GM19240 (cell line): ENCODE measurements at regions not wholly inside any gene's neighbourhood (a gene's known extent, or its start where the extent isn't known, plus 50 kb on each side); places are given as distances from the start of the nearest gene placed in this dataset.
A peak's percentile ranks its signal among the peaks of the same experiment; 100 is the strongest.
"Not testable (repeated sequence)": the region's sequence is repeated elsewhere in the genome, so short reads cannot be mapped to it uniquely, and the experiment has no call there.

Experiments used
- DNase-seq: peaks from one replicate; pipeline ENCODE4 v3.0.0; 2011; ENCODE audit warnings: low spot score; ENCODE audit not compliant: insufficient read length

DNA sequence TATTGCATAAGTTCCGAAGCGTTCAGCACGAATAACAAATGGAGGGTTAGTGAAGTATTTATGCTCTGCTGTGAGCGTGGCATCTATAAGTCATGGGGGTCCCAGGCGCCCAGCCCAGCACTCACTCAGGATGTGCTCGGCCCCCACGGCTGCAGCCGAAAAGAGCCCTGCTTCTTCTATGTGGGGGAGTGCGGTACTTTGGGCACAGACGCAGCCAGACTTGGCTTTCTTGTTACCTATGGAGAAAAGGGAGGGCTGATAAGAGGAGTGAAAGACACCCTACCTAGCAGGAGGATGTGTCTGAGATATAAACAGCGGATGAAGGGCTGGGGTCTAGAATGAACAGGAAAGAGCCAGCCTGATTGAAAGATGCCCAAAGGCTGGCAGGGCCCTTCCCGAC is 51.4 kb downstream of the MRPL36 start:
- DNase-seq, result no peak

DNA sequence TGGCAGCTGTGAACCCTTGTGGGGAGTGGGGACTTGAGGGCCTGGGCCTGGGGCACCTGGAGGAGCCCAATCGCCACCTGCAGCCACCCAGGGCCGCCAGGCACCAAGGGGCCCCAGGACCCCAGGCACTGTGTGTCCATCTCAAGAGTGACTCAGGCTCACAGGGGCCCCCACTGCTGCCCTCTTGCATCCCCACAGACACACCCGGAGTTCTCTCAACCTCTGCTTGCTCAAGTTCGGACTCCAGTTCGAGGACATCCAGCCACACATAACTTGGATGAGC is 51.9 kb downstream of the MRPL36 start:
- no peak for DNase-seq

DNA sequence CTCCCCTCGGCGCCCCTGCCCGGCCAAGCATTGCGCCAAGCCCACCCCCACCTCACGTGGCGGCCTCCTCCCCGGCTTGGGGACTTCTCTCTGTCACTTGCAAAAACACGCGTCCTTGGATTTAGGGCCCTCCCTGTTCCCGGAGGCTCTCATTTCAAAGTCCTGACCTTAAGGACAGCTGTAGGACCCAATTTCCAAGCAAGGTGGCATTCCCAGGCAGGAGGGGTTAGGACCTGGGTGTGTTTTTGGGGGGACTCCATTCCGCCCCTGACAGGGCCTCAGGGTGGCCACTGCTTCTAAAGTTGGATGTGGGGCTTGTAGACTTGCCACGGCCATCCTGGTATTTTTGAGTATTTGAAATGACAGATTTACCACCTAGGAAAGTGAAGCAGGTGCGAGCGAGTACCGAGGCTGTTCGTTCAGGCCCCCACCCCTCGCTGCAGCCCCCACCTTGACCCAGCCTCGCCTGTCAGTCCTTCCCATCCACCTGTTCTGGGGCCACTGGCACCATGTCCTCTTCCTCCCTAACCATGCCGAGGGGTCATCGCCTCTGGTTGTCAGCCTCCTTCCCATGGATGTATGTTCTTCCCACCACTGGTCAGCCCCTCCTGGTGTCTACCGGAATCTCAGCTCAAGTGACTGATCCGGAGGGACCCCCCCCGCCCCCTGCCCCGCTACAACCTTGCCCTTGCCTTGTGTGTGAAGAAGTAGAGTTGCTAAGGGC is 52.4 kb downstream of the MRPL36 start:
- no peak for DNase-seq

DNA sequence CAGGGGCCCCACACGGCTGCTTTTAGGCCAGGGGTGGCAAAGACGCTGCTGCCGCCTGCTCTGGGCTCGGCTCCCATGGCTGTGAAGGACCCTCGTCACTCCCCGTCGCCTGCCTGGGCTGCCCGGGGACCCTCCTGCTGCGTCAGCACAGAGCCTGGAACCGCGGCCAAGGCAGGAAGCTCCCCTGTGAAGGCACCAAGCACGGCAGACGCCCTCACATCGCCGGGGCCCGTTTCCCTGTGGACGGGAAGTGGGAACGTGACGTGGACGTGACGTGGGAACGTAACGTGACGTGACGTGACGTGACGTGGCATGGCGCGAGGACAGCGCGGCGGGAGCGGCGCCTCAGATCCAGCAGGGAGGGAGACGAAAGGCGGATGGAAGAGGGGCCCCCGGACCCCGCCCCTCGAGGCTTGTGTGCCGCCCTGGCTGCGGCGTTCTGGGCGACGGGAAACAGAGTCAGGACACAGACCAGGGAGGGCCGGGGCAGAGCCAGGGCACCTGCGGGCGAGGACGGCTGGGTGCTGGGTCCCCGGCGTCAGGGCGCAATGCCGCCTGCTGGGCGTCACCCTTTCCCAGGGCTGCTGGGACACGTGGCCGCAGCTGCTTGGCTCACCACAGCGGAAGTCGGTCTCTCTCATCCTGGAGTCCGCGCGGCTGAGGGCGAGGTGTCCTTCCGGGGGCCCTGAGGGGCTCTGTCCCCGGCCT is 53.1 kb downstream of the MRPL36 start:
- DNase-seq, result no peak

DNA sequence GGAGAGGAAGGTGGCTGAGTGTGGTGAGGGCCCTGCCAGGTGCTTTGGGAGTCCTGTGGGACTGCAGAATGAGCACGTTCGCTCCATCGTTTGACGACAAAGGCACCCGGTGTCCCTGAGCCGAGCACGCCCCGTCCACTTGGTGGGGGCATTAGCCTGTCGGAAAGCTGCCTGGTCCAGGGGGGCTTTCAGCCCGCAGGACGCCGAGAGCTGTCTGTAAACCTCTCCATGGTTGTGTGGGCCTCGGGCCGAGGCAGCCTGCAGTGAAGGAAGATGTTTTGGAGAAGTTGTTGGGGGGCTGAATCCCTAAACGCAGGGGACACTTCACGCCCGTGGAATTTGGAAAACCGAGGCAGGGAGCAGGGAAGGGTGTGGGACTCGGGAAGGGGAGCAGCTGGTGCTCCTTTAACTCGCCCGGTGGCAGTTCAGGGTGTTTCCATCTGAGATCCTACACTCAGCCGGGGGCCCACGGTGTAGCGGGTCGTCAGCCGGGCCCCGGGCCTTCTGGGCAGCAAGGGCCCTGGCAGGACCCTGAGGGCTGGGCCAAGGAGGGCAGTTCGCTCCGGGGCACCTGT is 53.8 kb downstream of the MRPL36 start:
- DNase-seq, result no peak

DNA sequence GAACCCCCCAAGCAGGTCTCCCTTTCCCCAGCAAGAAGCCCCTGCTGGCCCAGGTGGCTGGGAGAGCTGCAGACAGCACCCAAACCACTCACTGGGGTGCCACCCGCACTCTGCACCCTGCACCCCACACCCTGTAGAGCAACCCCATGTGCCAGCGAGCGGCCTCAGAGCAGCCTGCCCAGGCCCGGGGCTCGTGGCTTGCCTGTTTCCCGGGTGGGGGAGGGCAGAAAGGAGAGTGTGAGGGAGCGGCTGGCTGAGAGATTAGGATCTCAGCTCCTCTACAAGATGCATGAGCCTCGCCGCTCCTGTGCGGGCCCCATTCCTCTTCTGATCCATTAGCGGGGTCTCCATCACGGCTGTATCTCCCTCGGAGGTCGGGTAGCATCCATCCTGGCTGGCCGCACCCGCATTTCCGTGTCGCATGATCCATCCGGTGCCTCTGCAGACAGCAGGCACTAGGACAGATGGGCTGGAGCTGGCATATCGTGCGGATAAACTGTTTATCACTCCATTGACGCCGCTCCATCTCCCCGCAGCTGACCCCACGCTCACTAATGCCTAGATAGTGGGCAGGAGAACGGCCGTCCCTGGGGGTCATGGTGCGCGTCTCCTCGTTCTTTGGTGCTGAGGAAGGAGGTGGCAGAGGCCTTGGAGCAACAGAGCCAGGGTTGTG is 54.4 kb downstream of the MRPL36 start:
- DNase-seq, result no peak

DNA sequence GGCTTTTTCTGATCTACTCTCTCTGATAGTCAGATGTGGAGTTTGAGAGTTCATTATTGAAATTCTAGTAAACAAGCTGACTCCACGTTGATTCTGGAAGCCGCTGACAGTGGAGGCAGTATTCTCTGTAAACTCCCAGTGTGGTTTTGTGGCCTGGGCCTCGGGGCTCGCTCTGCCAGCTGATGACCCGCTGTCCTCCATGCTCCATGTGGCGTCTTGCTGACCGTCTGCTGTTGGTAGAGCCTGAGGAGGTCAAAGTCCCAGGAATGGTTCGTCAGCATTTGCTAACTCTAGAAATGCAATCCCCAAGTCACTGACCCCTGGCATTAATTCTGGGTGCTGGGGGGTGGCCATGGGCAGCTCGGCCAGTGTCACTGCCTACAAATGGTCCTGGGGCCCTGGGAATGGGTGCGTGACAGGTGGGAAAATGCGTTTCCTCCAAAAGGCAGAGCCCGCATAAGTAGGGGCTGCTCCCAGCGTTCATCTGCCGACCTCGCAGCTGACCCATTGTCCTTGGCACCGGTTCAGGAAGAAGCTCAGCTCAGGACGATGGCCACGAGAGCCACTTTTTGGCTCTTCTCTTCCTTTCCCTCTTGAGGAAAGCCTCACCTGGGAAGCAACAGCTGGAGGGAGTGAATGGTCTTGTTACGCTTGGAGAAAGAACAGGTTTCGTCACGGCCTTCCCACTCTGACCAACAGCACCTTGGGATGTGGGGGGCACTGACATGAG is 55.1 kb downstream of the MRPL36 start:
- DNase-seq, result no peak

DNA sequence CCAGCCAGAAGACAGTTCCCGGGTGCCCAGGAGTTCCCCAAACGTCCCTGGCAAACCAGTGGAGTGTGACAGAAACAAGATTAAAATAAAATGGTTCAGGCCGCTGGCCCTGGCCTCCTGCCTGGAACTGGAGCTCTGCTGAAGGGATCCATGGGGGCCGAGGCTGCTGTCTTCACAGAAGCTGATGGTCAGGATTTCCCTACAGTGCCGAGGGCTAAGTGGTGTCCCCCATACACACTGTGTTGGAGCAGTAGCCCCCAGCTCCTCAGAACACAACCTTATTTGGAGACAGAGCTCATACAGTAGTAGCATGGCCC is 55.9 kb downstream of the MRPL36 start:
- DNase-seq, result no peak

DNA sequence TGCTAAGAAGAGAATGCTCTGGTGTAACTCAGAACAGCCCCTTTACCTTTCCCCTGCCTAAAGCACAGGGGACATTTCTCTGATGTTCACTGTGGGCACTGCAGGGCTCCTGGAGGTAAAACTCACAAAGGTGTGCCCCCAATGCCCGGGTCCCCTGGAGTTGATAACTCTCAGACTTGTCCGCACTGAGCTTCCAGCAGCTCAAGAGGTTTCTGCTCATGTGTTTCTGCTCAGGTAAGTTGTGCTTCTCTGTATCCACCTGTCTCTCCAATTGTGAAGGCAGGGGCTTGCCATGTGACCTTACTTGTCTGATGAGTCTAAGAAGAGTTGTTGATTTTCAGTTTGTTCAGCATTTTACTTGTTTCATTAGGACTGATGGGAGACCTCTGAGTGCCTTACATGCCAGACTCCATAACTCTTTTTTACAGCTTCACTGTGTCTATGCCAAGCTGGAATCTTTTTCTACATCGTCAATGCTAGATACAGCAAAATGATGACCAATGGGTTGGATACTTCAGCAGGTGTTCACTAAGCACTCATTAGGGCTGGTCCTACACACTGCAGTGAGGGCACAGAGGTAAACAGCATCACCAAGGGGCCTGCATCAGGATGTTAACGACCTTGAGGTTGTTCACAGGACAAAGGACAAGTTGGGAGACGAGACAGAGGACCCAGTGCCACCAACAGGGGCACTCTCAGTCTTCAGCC is 56.4 kb downstream of the MRPL36 start:
- no peak for DNase-seq

DNA sequence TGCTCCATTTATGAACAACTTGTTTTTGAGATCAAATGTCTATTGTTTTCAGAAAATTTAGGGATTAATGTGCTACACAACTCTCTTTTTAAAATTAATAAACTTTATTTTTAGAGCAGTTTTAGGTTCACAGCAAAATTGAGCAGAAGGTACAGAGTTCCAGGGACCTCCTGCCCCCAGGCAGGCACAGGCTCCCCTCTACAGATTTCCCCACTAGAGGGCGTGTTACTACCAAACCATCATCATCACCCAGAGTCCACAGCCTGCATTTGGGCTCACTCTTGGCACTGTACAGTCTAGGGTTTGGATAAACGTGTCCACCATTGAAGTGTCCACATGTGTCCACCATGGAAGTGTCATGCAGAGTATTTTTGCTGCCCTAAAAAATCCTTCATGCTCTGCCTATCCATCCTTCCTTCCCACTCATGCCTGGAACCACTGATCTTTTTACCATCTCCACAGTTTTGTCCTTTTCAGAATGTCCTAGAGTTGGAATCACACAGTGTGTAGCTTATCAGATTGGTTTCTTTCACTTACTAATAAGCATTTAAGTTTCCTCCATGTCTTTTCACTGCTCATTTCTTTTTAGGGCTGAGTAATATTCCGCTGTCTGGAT is 61.7 kb downstream of the MRPL36 start:
- DNase-seq, result peak; percentile 58

DNA sequence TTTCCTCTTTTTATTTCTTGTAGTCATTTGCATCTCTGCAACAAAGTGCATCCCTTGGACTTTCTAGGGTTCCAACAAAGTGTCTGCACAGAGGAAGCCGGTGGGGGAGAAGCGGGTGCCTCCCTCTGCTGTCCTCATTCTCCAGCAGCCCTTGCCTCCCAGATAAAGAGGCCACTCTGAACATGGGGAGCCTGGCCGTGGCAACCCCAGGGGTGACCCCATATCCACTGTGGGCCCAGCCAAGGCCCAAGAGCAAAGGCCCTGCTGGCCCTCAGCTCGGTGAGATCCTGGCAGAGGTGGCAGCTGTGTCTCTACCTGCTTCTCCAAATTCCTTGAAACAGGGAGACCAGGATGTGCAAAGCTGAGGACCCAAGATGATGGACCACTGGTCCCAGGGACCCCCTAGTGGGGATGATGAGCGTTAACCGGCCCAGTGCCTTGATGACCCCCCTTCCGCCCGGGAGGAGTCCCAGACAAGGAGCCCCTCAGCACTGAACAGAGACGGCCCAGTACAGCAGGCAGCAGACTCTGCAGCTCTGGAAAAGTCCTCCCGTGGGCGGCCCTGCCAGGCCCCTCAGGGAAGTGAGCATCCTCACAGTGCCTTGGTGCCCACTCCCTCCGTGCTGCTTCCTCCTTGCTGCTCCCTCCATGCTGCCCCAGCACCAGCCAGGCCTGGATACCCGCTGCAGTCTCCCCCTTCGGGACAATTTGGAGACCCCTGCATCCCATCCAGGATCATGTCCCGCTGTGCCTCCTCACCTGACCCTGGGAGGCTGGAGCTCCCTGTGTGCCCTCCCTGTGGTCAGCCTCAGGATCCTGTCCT is 62.5 kb downstream of the MRPL36 start:
- no peak for DNase-seq

DNA sequence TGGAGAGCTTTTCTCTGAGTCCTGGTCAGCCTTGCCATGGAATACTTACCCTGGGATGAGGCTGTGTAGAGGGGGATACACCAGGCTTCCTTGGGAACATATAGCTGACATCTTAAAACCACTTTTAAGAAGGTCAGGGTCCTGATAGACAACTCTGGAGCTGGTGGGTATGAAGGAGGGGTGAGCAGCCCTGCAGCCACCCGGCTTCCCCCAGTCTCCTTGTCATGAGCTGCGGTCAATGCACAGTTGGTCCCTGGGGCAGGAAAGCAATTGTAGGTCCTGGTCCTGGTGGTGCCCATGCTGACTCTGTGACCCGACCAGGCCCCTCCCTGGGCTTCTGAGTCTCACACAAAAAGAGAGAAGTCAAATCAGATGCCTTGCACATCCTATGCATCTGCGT is 63.6 kb downstream of the MRPL36 start:
- DNase-seq, result no peak

DNA sequence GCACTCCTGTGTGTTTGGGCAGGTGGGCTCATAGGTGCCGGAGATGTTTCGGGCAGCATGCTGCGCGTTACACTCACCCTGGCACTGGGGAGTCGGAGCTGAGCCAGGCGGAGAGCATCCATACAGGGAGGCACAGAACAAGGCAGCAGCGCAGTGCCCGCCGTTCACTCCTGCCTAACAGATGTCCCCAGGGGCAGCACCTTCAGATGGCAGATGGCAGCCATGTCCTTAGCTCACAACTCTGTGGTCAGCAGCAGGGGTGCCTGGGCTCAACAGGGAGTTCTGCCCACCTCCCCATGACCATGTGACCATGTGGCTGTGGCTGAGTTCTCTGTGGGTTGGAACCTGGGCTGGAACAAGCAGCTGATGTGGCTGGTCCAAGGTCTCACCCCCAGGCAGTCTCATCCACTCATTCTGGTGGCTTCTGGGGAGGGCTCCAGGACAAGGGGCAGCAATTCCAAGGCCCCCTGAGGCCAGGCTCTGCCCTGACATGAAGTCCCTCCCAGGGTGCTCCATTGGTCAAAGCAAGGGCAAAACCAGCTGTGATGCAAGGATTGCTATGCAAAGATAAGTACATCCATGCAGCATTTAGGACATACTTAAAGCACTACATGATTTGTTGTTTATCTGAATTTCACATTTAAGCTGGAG is 64.2 kb downstream of the MRPL36 start:
- DNase-seq, result no peak

DNA sequence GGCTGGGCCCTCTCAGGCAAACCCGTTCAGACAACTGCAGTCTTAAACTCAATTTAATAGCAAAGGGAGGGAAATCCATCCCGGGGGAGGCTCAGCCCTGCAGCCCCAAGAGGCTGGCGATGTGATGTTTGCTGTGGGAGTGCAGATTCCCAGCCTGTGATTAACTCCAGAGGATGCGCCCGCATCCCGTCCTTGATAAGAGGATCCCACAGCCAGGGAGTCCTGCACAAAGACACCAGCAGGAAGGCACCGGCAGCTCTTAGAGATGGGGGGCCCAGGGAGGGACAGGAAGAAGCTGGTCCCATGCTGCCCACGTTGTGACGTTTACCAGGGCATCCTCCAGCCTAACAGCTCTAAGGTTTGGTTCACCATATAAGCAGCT is 64.7 kb downstream of the MRPL36 start:
- no peak for DNase-seq

DNA sequence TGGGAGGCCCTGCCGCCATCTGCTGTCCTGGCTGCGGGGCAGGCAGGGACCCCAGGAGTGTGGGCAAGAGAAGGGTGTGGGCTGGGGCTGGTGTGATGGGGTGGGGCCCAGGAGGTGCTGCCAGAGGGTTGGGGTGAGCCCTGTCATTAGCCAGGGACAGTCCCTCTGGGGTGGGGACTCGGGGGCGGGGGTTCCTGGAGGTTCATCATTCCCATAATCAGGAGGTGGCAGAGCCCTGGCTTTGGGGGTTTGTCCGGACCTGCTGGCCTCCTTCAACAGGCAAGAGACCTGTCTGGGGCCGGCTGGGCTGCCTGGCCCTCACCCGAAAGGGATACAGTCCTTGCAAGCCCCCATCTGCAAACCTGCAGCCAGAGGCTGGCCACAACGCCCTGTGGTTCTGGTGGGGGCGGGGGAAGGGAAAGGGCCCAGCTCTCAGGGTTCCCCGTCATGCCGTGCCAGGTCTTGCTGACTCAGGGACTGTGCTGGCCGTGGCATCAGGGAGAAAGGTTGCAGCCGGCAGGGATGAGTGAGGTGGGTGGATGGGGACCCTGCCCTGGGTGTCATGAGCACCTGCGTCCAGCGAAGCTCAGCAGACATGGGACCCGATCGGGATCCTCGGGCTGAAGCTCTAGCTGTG is 65.2 kb downstream of the MRPL36 start:
- no peak for DNase-seq

DNA sequence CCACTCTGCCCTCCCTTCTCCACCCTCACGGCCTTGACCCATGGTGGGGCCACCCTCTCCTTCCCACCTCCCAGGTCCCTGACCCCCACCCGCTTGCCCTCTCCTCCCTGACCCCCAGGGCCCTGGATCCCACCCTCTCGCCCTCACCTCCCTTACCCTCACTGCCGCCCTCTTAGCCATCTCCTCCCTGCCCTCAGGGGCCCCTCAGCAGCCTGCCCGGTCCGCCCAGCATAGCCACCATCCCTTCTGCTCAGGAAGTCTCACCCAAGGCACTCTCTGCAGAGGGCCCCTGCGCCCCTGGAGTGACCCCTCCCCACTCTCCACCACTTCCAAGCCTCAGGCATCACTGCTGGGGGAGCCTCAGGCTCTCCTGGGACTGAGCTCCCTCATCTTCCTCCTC is 66.3 kb downstream of the MRPL36 start:
- no peak for DNase-seq

DNA sequence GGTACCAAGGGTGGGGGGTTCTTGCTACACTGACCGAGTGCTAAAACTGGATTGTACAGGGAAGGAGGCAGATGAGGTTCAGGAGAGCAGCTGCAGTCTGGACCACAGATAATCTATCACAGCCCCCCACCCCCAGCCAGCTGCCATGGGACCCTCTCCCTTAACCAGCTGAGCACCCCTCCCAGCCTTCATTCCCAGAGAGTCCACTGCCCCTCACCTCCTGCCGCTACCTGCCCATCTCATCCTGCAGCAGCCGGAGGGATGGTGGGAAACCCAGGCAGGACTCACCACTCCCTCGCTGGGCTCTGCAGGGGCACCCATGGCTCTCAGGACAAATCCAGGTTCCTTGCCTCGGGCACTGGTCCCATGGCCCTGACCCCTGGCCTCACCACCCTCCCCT is 66.7 kb downstream of the MRPL36 start:
- no peak for DNase-seq

DNA sequence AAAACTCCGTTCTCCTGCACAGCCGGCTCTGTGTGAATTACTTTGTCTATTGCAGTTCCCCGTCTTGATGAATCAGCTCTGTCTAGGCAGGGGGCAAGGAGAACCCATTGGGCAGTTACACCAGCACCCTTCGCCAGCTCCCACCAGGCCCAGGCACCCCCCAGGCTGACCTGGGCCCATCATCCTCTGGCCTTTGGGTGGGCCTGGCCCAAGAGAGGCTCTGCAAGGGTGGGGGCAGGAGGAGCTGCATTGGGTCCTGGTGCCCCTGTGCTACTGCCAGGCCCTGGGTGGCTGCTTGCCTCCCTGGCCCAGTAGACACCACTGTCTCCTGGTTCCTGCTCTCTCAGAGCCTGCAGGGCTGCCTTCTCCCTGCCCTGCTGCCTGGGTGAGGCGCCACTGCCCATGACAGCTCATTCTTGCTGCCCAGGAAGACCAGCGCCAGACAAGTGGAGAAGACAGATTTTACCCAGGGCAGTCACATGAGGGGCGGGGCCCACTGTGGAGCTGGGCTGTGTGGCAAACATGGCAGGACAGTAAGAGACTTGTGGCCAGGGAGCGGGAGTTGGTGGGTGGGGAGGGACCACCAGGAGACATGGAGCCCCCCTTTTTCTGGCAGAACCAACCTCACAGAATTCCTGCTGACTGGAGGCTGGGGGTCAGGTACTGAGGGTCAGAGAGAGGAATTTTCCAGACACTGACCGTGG is 67.2 kb downstream of the MRPL36 start:
- no peak for DNase-seq

DNA sequence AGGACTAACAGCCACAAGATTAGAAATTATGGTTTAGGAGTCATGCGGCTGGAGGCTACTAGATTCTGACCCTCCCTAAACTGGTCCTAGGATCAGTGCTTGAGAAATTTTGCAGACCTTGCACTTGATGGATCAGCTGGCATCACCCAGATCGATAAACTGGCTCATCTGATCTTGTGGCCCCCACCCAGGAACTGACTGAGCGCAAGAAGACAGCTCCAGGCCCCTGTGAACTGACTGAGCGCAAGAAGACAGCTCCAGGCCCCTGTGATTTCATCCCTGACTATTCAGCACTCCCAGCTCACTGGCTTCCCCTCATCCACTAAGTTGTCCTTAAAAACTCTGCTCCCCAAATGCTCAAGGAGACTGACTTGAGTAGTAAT is 67.8 kb downstream of the MRPL36 start:
- not testable (repeated sequence) for DNase-seq
